ENCODE measurements at regions not wholly inside any gene's neighbourhood (a gene's known extent, or its start where the extent isn't known, plus 50 kb on each side); places are given as distances from the start of the nearest gene placed in this dataset.

DNA sequence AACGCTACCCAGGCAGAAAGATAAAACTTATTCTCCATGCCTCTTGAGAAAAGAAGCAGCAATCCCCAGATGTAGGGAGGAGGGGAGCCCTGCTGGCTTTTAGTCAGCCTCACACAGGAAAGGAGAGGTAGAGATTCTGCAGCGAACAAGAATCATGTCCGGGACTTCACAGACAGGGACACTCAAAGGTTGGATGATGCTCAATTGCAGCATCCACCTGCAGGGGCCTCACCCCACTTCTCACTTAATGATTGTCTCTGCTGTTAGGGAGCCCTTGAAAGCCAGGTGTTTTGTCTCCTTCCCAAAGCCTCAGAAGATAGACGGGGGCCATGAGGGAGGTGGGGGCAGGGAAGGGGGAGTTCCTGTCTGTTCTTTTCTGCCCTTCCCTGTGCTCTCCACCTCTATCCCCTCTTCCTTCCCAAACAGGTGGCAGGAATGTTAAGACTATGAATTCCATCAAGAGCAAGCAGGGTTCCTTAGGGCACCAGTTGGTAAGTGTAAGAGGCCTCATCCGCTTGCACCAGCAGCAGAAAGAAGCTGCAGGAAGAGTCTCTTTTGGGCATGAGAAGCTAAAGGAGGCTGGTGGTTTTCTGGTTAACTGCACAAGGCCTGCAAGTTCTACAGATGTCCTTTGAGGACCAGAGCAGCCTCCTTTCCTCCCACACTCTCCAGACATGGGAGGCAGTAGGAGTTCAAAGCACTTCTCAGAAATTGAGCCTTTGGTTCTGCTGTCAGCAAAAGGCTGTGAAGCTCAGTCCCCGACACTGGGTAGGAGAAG lies 154.7 kb upstream of the TNP1 start:
- H2AFZ ChIP-seq (ENCODE audit: control insufficient read depth, low read length) = no peak overlapping the region
- FAIRE-seq = no peak
- no peak for TF ChIP-seq EZH2 (IDR thresholded peaks at IDR 0.05; ENCODE audit: low read length)
- TF ChIP-seq, protein P1, sequence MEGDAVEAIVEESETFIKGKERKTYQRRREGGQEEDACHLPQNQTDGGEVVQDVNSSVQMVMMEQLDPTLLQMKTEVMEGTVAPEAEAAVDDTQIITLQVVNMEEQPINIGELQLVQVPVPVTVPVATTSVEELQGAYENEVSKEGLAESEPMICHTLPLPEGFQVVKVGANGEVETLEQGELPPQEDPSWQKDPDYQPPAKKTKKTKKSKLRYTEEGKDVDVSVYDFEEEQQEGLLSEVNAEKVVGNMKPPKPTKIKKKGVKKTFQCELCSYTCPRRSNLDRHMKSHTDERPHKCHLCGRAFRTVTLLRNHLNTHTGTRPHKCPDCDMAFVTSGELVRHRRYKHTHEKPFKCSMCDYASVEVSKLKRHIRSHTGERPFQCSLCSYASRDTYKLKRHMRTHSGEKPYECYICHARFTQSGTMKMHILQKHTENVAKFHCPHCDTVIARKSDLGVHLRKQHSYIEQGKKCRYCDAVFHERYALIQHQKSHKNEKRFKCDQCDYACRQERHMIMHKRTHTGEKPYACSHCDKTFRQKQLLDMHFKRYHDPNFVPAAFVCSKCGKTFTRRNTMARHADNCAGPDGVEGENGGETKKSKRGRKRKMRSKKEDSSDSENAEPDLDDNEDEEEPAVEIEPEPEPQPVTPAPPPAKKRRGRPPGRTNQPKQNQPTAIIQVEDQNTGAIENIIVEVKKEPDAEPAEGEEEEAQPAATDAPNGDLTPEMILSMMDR (optimal IDR thresholded peaks at IDR 0.05 in 1 of 3, IDR thresholded peaks at IDR 0.05 in 1 of 3, conservative IDR thresholded peaks at IDR 0.05 in 1 of 3; ENCODE audit: extremely low read depth in 1 of 3, insufficient read depth in 2 of 3, low read length in 3 of 3) = no peak
- no peak overlapping the region for H3K4me2 ChIP-seq (ENCODE audit: control insufficient read depth, extremely low read depth, insufficient read depth, low read depth, low read length)
- H3K9me3 ChIP-seq (ENCODE audit: control insufficient read depth, low read depth, low read length) = no peaks in the 10 kb centered on the region
- dilution Hi-C loops (cut with MboI; ENCODE audit: extremely low pct_ligation_motif_present, low sequenced_read_pairs) = no loop called here
- no peak overlapping the region for H3K9ac ChIP-seq (ENCODE audit: control insufficient read depth, extremely low read depth, insufficient read depth, low read length)
- H3K9me1 ChIP-seq (ENCODE audit: control insufficient read depth, extremely low read depth, insufficient read depth, low read length) = no peaks in the 10 kb centered on the region
- no peaks in the 10 kb centered on the region for H3K4me1 ChIP-seq (ENCODE audit: control insufficient read depth, extremely low read depth, insufficient read depth, low read length)
- no peak overlapping the region for H3K4me3 ChIP-seq (ENCODE audit: control insufficient read depth in 2 of 3, extremely low read depth in 1 of 3, insufficient read depth in 2 of 3, low read depth in 1 of 3, low read length in 3 of 3)
- H4K20me1 ChIP-seq (ENCODE audit: control insufficient read depth, extremely low read depth, insufficient read depth, low read length) = no peaks in the 10 kb centered on the region
- H3K27me3 ChIP-seq (ENCODE audit: control insufficient read depth, extremely low read depth, insufficient read depth, low read length) = no peaks in the 10 kb centered on the region
- no peak overlapping the region for H3K27ac ChIP-seq (ENCODE audit: control insufficient read depth, insufficient read depth, low read length)
- H3K36me3 ChIP-seq (ENCODE audit: control insufficient read depth in 2 of 2, extremely low read depth in 1 of 2, insufficient read depth in 2 of 2, low read length in 2 of 2) = no peaks in the 10 kb centered on the region
- H3K79me2 ChIP-seq (ENCODE audit: control insufficient read depth, insufficient read depth, low read length) = no peaks in the 10 kb centered on the region
- DNase-seq (ENCODE audit: low read depth, low spot score) = no peak

DNA sequence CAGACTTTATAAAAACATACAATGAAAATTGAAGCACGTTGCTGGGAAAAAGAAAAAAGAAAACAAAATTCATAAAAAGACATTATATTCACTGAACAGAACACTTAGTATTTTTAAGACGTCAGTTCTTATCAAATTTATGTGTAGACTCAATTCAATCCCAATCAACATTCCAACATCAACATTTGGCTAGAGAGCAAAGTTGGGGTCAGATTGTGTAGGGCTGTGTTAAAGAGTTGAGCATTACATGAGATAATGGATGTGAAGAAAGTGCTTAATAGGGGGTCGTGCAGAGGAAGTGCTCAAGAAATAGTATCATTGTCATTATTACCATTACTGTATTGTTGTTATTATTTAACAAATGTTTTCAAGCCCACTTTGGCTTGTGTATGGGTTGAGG lies 154.1 kb upstream of the TNP1 start:
- Histone ChIP-seq H3K27me3 (ENCODE audit: control insufficient read depth, extremely low read depth, insufficient read depth, low read length) (no peaks in the 10 kb centered on the region), H3K4me3 (ENCODE audit: control insufficient read depth in 2 of 3, extremely low read depth in 1 of 3, insufficient read depth in 2 of 3, low read depth in 1 of 3, low read length in 3 of 3) (no peak overlapping the region), H3K79me2 (ENCODE audit: control insufficient read depth, insufficient read depth, low read length) (no peaks in the 10 kb centered on the region), H3K9me3 (ENCODE audit: control insufficient read depth, low read depth, low read length) (no peaks in the 10 kb centered on the region), H3K27ac (ENCODE audit: control insufficient read depth, insufficient read depth, low read length) (no peak overlapping the region), H3K9ac (ENCODE audit: control insufficient read depth, extremely low read depth, insufficient read depth, low read length) (no peak overlapping the region), H3K4me1 (ENCODE audit: control insufficient read depth, extremely low read depth, insufficient read depth, low read length) (no peaks in the 10 kb centered on the region), H4K20me1 (ENCODE audit: control insufficient read depth, extremely low read depth, insufficient read depth, low read length) (no peaks in the 10 kb centered on the region), H3K4me2 (ENCODE audit: control insufficient read depth, extremely low read depth, insufficient read depth, low read depth, low read length) (no peak overlapping the region), H3K9me1 (ENCODE audit: control insufficient read depth, extremely low read depth, insufficient read depth, low read length) (no peaks in the 10 kb centered on the region), H3K36me3 (ENCODE audit: control insufficient read depth in 2 of 2, extremely low read depth in 1 of 2, insufficient read depth in 2 of 2, low read length in 2 of 2) (no peaks in the 10 kb centered on the region), H2AFZ (ENCODE audit: control insufficient read depth, low read length) (no peak overlapping the region)
- FAIRE-seq (no peak), DNase-seq (ENCODE audit: low read depth, low spot score) (no peak)
- TF ChIP-seq EZH2 (IDR thresholded peaks at IDR 0.05; ENCODE audit: low read length) = no peak
- TF ChIP-seq, protein P1 (optimal IDR thresholded peaks at IDR 0.05 in 1 of 3, IDR thresholded peaks at IDR 0.05 in 1 of 3, conservative IDR thresholded peaks at IDR 0.05 in 1 of 3; ENCODE audit: extremely low read depth in 1 of 3, insufficient read depth in 2 of 3, low read length in 3 of 3) = no peak
- dilution Hi-C loops (cut with MboI; ENCODE audit: extremely low pct_ligation_motif_present, low sequenced_read_pairs) = no loop called here

Measured in keratinocyte (primary cell).